Mesendoderm (in vitro differentiated cells): ENCODE measurements at regions not wholly inside any gene's neighbourhood (a gene's known extent, or its start where the extent isn't known, plus 50 kb on each side); places are given as distances from the start of the nearest gene placed in this dataset.

Experiments
- DNase-seq: peaks from one replicate; pipeline ENCODE4 v3.0.0; 2013
- H2AK5ac ChIP-seq: 2 replicates; pipeline ENCODE4 v1.6.1; 2013; ENCODE audit warnings: low read length, inconsistent platforms
- H2BK120ac ChIP-seq: 2 replicates; pipeline ENCODE4 v1.6.1; 2013; ENCODE audit warnings: low read depth, mild to moderate bottlenecking, low read length, moderate library complexity, mixed read lengths
- H2BK15ac ChIP-seq: replicated peaks from 2 replicates; pipeline ENCODE4 v1.6.1; 2013; ENCODE audit warnings: low read depth, mild to moderate bottlenecking, moderate library complexity
- H2BK5ac ChIP-seq: 2 replicates; pipeline ENCODE4 v1.6.1; 2013; ENCODE audit warnings: low read length, inconsistent platforms
- H3K18ac ChIP-seq: 2 replicates; pipeline ENCODE4 v1.6.1; 2013; ENCODE audit warnings: mild to moderate bottlenecking, low read length, mixed read lengths
- H3K23ac ChIP-seq: one replicate; pipeline ENCODE4 v1.6.1; 2013; ENCODE audit warnings: low read length
- H3K27ac ChIP-seq: 2 replicates; pipeline ENCODE4 v1.5.1; 2013; ENCODE audit warnings: low read depth, mild to moderate bottlenecking, inconsistent platforms, low read length, moderate library complexity
- H3K27me3 ChIP-seq: 2 replicates; pipeline ENCODE4 v1.6.1; 2013; ENCODE audit warnings: low read length, control low read depth, mild to moderate bottlenecking, inconsistent platforms; ENCODE audit not compliant: insufficient read depth, poor library complexity
- H3K36me3 ChIP-seq: 2 replicates; pipeline ENCODE4 v1.6.1; 2013; ENCODE audit warnings: low read length, inconsistent platforms; ENCODE audit not compliant: control insufficient read depth, insufficient read depth
- H3K4ac ChIP-seq: one replicate; pipeline ENCODE4 v1.6.1; 2013; ENCODE audit warnings: low read depth, mild to moderate bottlenecking, low read length, moderate library complexity
- H3K4me1 ChIP-seq: 2 replicates; pipeline ENCODE4 v1.6.1; 2013; ENCODE audit warnings: low read depth, low read length, inconsistent platforms; ENCODE audit not compliant: control insufficient read depth
- H3K4me2 ChIP-seq: 2 replicates; pipeline ENCODE4 v1.6.1; 2013; ENCODE audit warnings: low read length
- H3K4me3 ChIP-seq: 2 replicates; pipeline ENCODE4 v1.5.1; 2013; ENCODE audit warnings: mild to moderate bottlenecking, low read length
- H3K56ac ChIP-seq: one replicate; pipeline ENCODE4 v1.6.1; 2013; ENCODE audit warnings: low read length
- H3K79me1 ChIP-seq: 2 replicates; pipeline ENCODE4 v1.6.1; 2013; ENCODE audit warnings: low read length, inconsistent platforms
- H3K79me2 ChIP-seq: 2 replicates; pipeline ENCODE4 v1.6.1; 2013; ENCODE audit warnings: mild to moderate bottlenecking, low read length; ENCODE audit not compliant: control insufficient read depth, insufficient read depth
- H3K9ac ChIP-seq: 2 replicates; pipeline ENCODE4 v1.6.1; 2013; ENCODE audit warnings: low read length, inconsistent platforms
- H4K5ac ChIP-seq: one replicate; pipeline ENCODE4 v1.6.1; 2013; ENCODE audit warnings: low read length
- H4K8ac ChIP-seq: one replicate; pipeline ENCODE4 v1.6.1; 2013; ENCODE audit warnings: low read depth, mild to moderate bottlenecking, control low read depth, low read length, moderate library complexity
- WGBS: extraction: QIAGEN DNeasy Blood & Tissue Kit; methylation state at CpG from one replicate; pipeline ENCODE4 v1.1.7; 2013; ENCODE audit warnings: low lambda C conversion rate, missing lambda C conversion rate; ENCODE audit not compliant: insufficient coverage; ENCODE audit errors: extremely low coverage; 5-methylcytosine and 5-hydroxymethylcytosine counted together

- H2BK5ac ChIP-seq, result no peak overlapping the region
- no peaks in the 10 kb centered on the region for H3K79me1 ChIP-seq
- H3K4me2 ChIP-seq, result no peak overlapping the region
- H3K4me3 ChIP-seq, result no peak overlapping the region
- H4K5ac ChIP-seq, result no peak overlapping the region
- H3K23ac ChIP-seq, result no peak overlapping the region
- H3K56ac ChIP-seq, result no peak overlapping the region
- no peak overlapping the region for H2BK120ac ChIP-seq
- no peak overlapping the region for H2BK15ac ChIP-seq
- no peak overlapping the region for H3K18ac ChIP-seq
- no peak overlapping the region for H2AK5ac ChIP-seq
- H3K4me1 ChIP-seq, result no peaks in the 10 kb centered on the region
- no peak overlapping the region for H3K27ac ChIP-seq
- no peak overlapping the region for H3K9ac ChIP-seq
- no peaks in the 10 kb centered on the region for H3K27me3 ChIP-seq
- H3K36me3 ChIP-seq, result no peaks in the 10 kb centered on the region
- no peaks in the 10 kb centered on the region for H3K79me2 ChIP-seq
- DNase-seq, result no peak
- no peak overlapping the region for H3K4ac ChIP-seq
- WGBS, result no CpG with 5 or more reads among the region's 1 CpG
- no peak overlapping the region for H4K8ac ChIP-seq
Measured at GRCh38 chr4:125808570-125808969, 493.8 kb downstream of the FAT4 start.

DNA sequence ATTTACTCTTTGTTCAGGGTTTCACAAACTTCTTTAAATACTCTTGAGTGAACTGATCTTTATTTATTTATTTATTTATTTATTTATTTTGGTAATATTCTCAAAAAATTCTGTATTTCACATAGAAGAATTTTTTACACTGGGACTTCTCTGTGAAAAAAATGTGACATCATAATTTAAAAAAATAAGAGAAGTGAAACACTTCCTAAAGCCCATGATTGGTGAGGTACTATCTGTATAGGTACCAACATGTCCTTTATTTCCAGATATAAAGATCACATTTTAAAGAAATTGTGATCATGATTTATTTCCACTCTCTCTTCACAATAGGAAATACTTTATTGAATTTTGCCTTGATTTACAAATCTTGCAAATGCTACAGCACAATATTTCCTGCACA lies 497.1 kb downstream of the FAT4 start:
- Histone ChIP-seq H2BK15ac (no peak overlapping the region), H3K4me3 (no peak overlapping the region), H3K18ac (no peak overlapping the region), H3K27me3 (no peaks in the 10 kb centered on the region), H3K36me3 (no peaks in the 10 kb centered on the region), H3K79me1 (no peaks in the 10 kb centered on the region), H3K9ac (no peak overlapping the region), H2BK120ac (no peak overlapping the region), H3K79me2 (no peaks in the 10 kb centered on the region), H2BK5ac (no peak overlapping the region), H4K5ac (no peak overlapping the region), H2AK5ac (no peak overlapping the region), H3K4me2 (no peak overlapping the region), H3K4ac (no peak overlapping the region), H3K4me1 (no peaks in the 10 kb centered on the region), H4K8ac (no peak overlapping the region), H3K56ac (no peak overlapping the region), H3K23ac (no peak overlapping the region), H3K27ac (no peak overlapping the region)
- DNase-seq, result no peak

- H4K5ac ChIP-seq, result no peak overlapping the region
Measured at GRCh38 chr4:125826801-125827695, 512.3 kb downstream of the FAT4 start.

GRCh38 chr4:125827696-125828052 lies 512.9 kb downstream of the FAT4 start:
- Histone ChIP-seq H3K23ac (no peak overlapping the region), H3K18ac (no peak overlapping the region), H3K4me2 (no peak overlapping the region), H2BK5ac (no peak overlapping the region), H3K9ac (no peak overlapping the region), H3K36me3 (no peaks in the 10 kb centered on the region), H3K56ac (no peak overlapping the region), H3K79me2 (no peaks in the 10 kb centered on the region), H3K4me1 (no peaks in the 10 kb centered on the region), H2BK120ac (no peak overlapping the region), H4K8ac (no peak overlapping the region), H2BK15ac (no peak overlapping the region), H3K27me3 (no peaks in the 10 kb centered on the region), H3K27ac (no peak overlapping the region), H2AK5ac (no peak overlapping the region), H3K4me3 (no peak overlapping the region), H3K4ac (no peak overlapping the region), H3K79me1 (no peaks in the 10 kb centered on the region), H4K5ac (no peak overlapping the region)
- DNase-seq, result no peak

More at GRCh38 chr4:125826801-125827695, 512.3 kb downstream of the FAT4 start:
- H3K4me1 ChIP-seq, result no peaks in the 10 kb centered on the region
- no peaks in the 10 kb centered on the region for H3K36me3 ChIP-seq
- no peak overlapping the region for H3K9ac ChIP-seq
- no peak overlapping the region for H3K27ac ChIP-seq
- no peak overlapping the region for H2BK15ac ChIP-seq
- no peak overlapping the region for H3K4me3 ChIP-seq
- no peak overlapping the region for H4K8ac ChIP-seq
- H2BK5ac ChIP-seq, result no peak overlapping the region
- no peak overlapping the region for H3K56ac ChIP-seq
- H2AK5ac ChIP-seq, result no peak overlapping the region
- H2BK120ac ChIP-seq, result no peak overlapping the region
- H3K4ac ChIP-seq, result no peak overlapping the region
- no peak for DNase-seq
- no CpG with 5 or more reads among the region's 3 CpGs for WGBS
- no peak overlapping the region for H3K4me2 ChIP-seq
- no peak overlapping the region for H3K18ac ChIP-seq
- no peaks in the 10 kb centered on the region for H3K79me2 ChIP-seq
- no peaks in the 10 kb centered on the region for H3K79me1 ChIP-seq
- H3K23ac ChIP-seq, result no peak overlapping the region
- H3K27me3 ChIP-seq, result no peaks in the 10 kb centered on the region

DNA sequence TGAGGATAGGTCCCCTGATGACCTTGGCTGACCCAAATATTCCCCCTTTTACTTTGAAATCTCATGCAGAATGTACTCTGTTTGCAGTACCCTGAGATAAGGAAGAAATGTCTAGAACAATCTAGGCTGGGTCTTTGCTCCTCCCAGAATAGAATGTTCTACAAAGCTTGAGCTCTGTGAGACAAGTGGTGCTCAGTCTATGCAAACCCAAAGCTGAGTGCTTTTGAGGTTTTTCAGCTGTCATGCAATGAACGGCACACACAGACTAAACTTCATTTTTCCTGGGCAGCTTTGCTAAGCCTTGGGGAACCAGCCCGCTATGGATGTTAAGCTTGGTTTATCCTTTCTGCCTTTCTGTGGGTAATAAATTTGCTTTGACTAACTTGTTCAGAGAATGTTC lies 513.6 kb downstream of the FAT4 start:
- H2BK120ac ChIP-seq, result no peak overlapping the region
- no peaks in the 10 kb centered on the region for H3K79me2 ChIP-seq
- H3K23ac ChIP-seq, result no peak overlapping the region
- H2AK5ac ChIP-seq, result no peak overlapping the region
- no peaks in the 10 kb centered on the region for H3K79me1 ChIP-seq
- H4K8ac ChIP-seq, result no peak overlapping the region
- no peaks in the 10 kb centered on the region for H3K36me3 ChIP-seq
- H3K4ac ChIP-seq, result no peak overlapping the region
- no peak overlapping the region for H4K5ac ChIP-seq
- DNase-seq, result no peak
- no CpG with 5 or more reads among the region's 2 CpGs for WGBS
- no peaks in the 10 kb centered on the region for H3K4me1 ChIP-seq
- H2BK5ac ChIP-seq, result no peak overlapping the region
- H2BK15ac ChIP-seq, result no peak overlapping the region
- no peak overlapping the region for H3K56ac ChIP-seq
- no peak overlapping the region for H3K18ac ChIP-seq
- no peak overlapping the region for H3K27ac ChIP-seq
- no peak overlapping the region for H3K9ac ChIP-seq
- no peaks in the 10 kb centered on the region for H3K27me3 ChIP-seq
- no peak overlapping the region for H3K4me2 ChIP-seq
- H3K4me3 ChIP-seq, result no peak overlapping the region

- no peaks in the 10 kb centered on the region for H3K79me2 ChIP-seq
- WGBS, result no CpG with 5 or more reads among the region's 3 CpGs
Measured at GRCh38 chr4:125832161-125832560, 517.4 kb downstream of the FAT4 start.

More at GRCh38 chr4:125832161-125832560, 517.4 kb downstream of the FAT4 start:
- Histone ChIP-seq H3K4me2 (no peak overlapping the region), H3K56ac (no peak overlapping the region), H3K18ac (no peak overlapping the region), H2AK5ac (no peak overlapping the region), H3K23ac (no peak overlapping the region), H3K27me3 (no peaks in the 10 kb centered on the region), H3K27ac (no peak overlapping the region), H4K5ac (no peak overlapping the region), H3K36me3 (no peaks in the 10 kb centered on the region), H3K4ac (no peak overlapping the region), H2BK5ac (no peak overlapping the region), H2BK120ac (no peak overlapping the region), H2BK15ac (no peak overlapping the region), H3K9ac (no peak overlapping the region), H4K8ac (no peak overlapping the region), H3K79me1 (no peaks in the 10 kb centered on the region), H3K4me3 (no peak overlapping the region), H3K4me1 (no peaks in the 10 kb centered on the region)
- DNase-seq, result no peak
